Loucy (cell line): ENCODE measurements at regions not wholly inside any gene's neighbourhood (a gene's known extent, or its start where the extent isn't known, plus 50 kb on each side); places are given as distances from the start of the nearest gene placed in this dataset.

ENCODE experiments used
- H2AFZ ChIP-seq: fragments of 200-600 bp; sonication (generic); 2 replicates; pipeline ENCODE4 v1.6.0; 2016; ENCODE audit warnings: antibody characterized with exemption, mild to moderate bottlenecking, low read length, moderate library complexity
- H3F3A ChIP-seq: fragments of 200-600 bp; 2 replicates; pipeline ENCODE4 v1.6.0; 2016; ENCODE audit warnings: antibody characterized with exemption, low read depth, mild to moderate bottlenecking
- H3K27me3 ChIP-seq: fragments of 200-600 bp; sonication (generic); 2 replicates; pipeline ENCODE4 v1.6.1; 2014; ENCODE audit warnings: low read length, mild to moderate bottlenecking; ENCODE audit not compliant: insufficient read depth, poor library complexity, severe bottlenecking
- H3K36me3 ChIP-seq: fragments of 200-600 bp; sonication (generic); 2 replicates; pipeline ENCODE4 v1.6.1; 2016; ENCODE audit warnings: low read length; ENCODE audit not compliant: insufficient read depth
- H3K4me1 ChIP-seq: fragments of 200-600 bp; sonication (generic); 2 replicates; pipeline ENCODE4 v1.5.1; 2014; ENCODE audit warnings: low read length, mild to moderate bottlenecking; ENCODE audit not compliant: insufficient read depth, poor library complexity, severe bottlenecking
- H3K4me2 ChIP-seq: fragments of 200-600 bp; sonication (generic); 2 replicates; pipeline ENCODE4 v1.6.0; 2014; ENCODE audit warnings: antibody characterized with exemption, low read length, low read depth, mild to moderate bottlenecking; ENCODE audit not compliant: poor library complexity, severe bottlenecking
- H3K4me3 ChIP-seq: fragments of 200-600 bp; sonication (generic); 2 replicates; pipeline ENCODE4 v1.5.1; 2014; ENCODE audit warnings: low read length, mild to moderate bottlenecking, mixed read lengths; ENCODE audit not compliant: poor library complexity, severe bottlenecking
- H3K79me2 ChIP-seq: fragments of 200-600 bp; sonication (generic); 2 replicates; pipeline ENCODE4 v1.6.1; 2014; ENCODE audit warnings: low read length; ENCODE audit not compliant: insufficient read depth
- H3K9ac ChIP-seq: fragments of 200-600 bp; sonication (generic); 2 replicates; pipeline ENCODE4 v1.6.0; 2014; ENCODE audit warnings: mild to moderate bottlenecking, low read depth, low read length, moderate library complexity; ENCODE audit not compliant: poor library complexity, severe bottlenecking
- H3K9me2 ChIP-seq: fragments of 200-600 bp; sonication (generic); replicated peaks from 2 replicates; pipeline ENCODE4 v1.6.1; 2016; ENCODE audit warnings: low read depth, low read length, mixed read lengths
- H3K9me3 ChIP-seq: fragments of 200-600 bp; sonication (generic); 2 replicates; pipeline ENCODE4 v1.6.1; 2014; ENCODE audit warnings: mild to moderate bottlenecking, antibody characterized with exemption, low read length, low read depth; ENCODE audit not compliant: insufficient read depth
- H4K20me1 ChIP-seq: fragments of 200-600 bp; sonication (generic); 2 replicates; pipeline ENCODE4 v1.6.0; 2014; ENCODE audit warnings: antibody characterized with exemption, low read length, mild to moderate bottlenecking; ENCODE audit not compliant: insufficient read depth, poor library complexity, severe bottlenecking
- EZH2phosphoT487 ChIP-seq: fragments of 200-600 bp; IDR thresholded peaks from 2 replicates; pipeline ENCODE4 v1.6.1; 2018; ENCODE audit warnings: antibody characterized with exemption, mild to moderate bottlenecking, moderate library complexity, borderline replicate concordance
- TF ChIP-seq, protein P1 (sequence below): fragments of 200-600 bp; sonication (generic); conservative IDR thresholded peaks from 2 replicates; pipeline ENCODE4 v1.5.1; 2014; ENCODE audit warnings: mild to moderate bottlenecking, antibody characterized with exemption, low read length

DNA sequence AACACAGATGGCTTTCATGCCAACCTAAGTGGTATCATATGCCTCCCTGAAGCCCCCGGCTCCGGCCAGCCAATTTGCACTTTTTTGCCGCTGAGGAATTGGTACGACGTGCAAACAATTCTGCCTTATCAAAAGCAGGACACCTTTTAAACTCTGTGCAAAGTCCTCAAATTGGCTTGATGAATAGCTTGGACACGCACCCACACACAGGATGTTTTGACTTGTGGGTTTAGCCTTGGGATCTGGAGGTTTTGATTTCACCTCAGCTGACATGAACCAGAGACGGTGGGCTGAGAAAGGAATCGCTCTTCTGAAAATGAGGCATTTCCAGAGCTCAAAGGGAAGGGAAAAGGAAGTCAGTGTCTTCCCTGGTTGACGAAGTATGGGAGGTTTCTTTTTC is 110.8 kb upstream of the SHOX start:
- no peaks in the 10 kb centered on the region for H3K27me3 ChIP-seq
- TF ChIP-seq, protein P1, sequence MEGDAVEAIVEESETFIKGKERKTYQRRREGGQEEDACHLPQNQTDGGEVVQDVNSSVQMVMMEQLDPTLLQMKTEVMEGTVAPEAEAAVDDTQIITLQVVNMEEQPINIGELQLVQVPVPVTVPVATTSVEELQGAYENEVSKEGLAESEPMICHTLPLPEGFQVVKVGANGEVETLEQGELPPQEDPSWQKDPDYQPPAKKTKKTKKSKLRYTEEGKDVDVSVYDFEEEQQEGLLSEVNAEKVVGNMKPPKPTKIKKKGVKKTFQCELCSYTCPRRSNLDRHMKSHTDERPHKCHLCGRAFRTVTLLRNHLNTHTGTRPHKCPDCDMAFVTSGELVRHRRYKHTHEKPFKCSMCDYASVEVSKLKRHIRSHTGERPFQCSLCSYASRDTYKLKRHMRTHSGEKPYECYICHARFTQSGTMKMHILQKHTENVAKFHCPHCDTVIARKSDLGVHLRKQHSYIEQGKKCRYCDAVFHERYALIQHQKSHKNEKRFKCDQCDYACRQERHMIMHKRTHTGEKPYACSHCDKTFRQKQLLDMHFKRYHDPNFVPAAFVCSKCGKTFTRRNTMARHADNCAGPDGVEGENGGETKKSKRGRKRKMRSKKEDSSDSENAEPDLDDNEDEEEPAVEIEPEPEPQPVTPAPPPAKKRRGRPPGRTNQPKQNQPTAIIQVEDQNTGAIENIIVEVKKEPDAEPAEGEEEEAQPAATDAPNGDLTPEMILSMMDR = no peak
- TF ChIP-seq EZH2phosphoT487 = no peak
- no peaks in the 10 kb centered on the region for H3F3A ChIP-seq
- H3K79me2 ChIP-seq = no peaks in the 10 kb centered on the region
- no peaks in the 10 kb centered on the region for H3K9me2 ChIP-seq
- no peak overlapping the region for H3K4me2 ChIP-seq
- no peaks in the 10 kb centered on the region for H4K20me1 ChIP-seq
- H3K4me1 ChIP-seq = no peaks in the 10 kb centered on the region
- no peak overlapping the region for H3K9ac ChIP-seq
- H2AFZ ChIP-seq = no peak overlapping the region
- H3K36me3 ChIP-seq = no peaks in the 10 kb centered on the region
- H3K4me3 ChIP-seq = no peak overlapping the region
- no peaks in the 10 kb centered on the region; the same call in 1 of the 2 replicates for H3K9me3 ChIP-seq

DNA sequence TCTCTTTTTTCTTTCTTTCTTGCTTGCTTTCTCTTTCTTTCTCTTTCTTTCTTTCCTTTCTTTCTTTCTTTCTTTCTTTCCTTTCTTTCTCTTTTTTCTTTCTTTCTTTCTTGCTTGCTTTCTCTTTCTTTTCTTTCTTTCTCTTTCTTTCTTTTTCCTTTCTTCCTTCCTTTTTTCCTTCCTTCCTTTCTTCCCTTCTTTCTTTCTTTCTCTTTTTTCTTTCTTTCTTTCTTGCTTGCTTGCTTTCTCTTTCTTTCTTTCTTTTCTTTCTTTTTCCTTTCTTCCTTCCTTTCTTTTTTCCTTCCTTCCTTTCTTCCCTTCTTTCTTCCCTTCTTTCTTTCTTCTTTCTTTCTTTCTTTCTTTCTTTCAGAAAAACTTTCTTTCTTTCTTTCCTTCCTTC is 108.1 kb upstream of the SHOX start:
- H3K36me3 ChIP-seq = no peaks in the 10 kb centered on the region
- no peaks in the 10 kb centered on the region for H3F3A ChIP-seq
- no peaks in the 10 kb centered on the region for H3K4me1 ChIP-seq
- TF ChIP-seq EZH2phosphoT487 = no peak
- TF ChIP-seq, protein P1 = no peak
- H3K79me2 ChIP-seq = no peaks in the 10 kb centered on the region
- H2AFZ ChIP-seq = no peak overlapping the region
- no peaks in the 10 kb centered on the region; the same call in 1 of the 2 replicates for H3K9me3 ChIP-seq
- no peaks in the 10 kb centered on the region for H3K9me2 ChIP-seq
- no peaks in the 10 kb centered on the region for H4K20me1 ChIP-seq
- no peaks in the 10 kb centered on the region for H3K27me3 ChIP-seq
- no peak overlapping the region for H3K4me2 ChIP-seq
- no peak overlapping the region for H3K4me3 ChIP-seq
- no peak overlapping the region for H3K9ac ChIP-seq

DNA sequence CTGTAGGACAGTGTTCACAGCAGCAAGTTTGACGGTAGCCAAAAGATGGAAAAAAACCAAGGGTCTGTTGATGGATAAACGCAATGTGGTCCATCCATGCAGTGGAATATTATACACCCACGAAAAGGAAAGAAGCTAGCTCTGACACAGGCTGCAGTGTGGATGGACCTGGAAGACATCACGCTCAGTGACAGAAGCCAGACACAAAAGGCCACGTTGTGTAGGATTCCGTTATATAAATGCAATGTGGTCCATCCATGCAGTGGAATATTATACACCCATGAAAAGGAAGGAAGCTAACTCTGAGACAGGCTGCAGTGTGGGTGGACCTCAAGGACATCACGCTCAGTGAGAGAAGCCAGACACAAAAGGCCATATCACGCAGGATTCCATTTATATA is 105.5 kb upstream of the SHOX start:
- Histone ChIP-seq H3K4me3 (no peak overlapping the region), H3K9ac (no peak overlapping the region), H3K36me3 (no peaks in the 10 kb centered on the region), H2AFZ (no peak overlapping the region), H3K9me3 (no peaks in the 10 kb centered on the region; the same call in 1 of the 2 replicates), H3K4me1 (no peaks in the 10 kb centered on the region), H3K9me2 (no peaks in the 10 kb centered on the region), H3F3A (no peaks in the 10 kb centered on the region), H4K20me1 (no peaks in the 10 kb centered on the region), H3K79me2 (no peaks in the 10 kb centered on the region), H3K27me3 (no peaks in the 10 kb centered on the region), H3K4me2 (no peak overlapping the region)
- no peak for TF ChIP-seq EZH2phosphoT487
- TF ChIP-seq, protein P1 = no peak
